Gastrocnemius medialis (tissue), 4 donors: ENCODE measurements at regions not wholly inside any gene's neighbourhood (a gene's known extent, or its start where the extent isn't known, plus 50 kb on each side); places are given as distances from the start of the nearest gene placed in this dataset.
A peak's percentile ranks its signal among the peaks of the same experiment; 100 is the strongest.

ENCODE experiments used
- ATAC-seq, 2 donors: fragments of 150-250 bp; one replicate each; pipeline ENCODE4 v1.9.1; 2016
- DNase-seq, 2 donors: peaks; one replicate each; pipeline ENCODE4 v3.0.0-alpha.2; 2019
- H3K27ac ChIP-seq, 4 donors: fragments of 200-600 bp; sonication (generic); 1 replicate in 1 of 4; 2 replicates in 3 of 4; pipeline ENCODE4 v1.5.1; 2016 to 2018; ENCODE audit warnings: mild to moderate bottlenecking in 2 of 4, moderate library complexity in 1 of 4
- H3K27me3 ChIP-seq, 3 donors: fragments of 200-600 bp; sonication (generic) in 2 of 3; 1 replicate in 1 of 3; 2 replicates in 2 of 3; pipeline versions ENCODE4 v1.5.1 to v1.6.0; 2016 to 2019; ENCODE audit warnings: mild to moderate bottlenecking in 1 of 3, moderate library complexity in 1 of 3
- H3K36me3 ChIP-seq, 2 donors: fragments of 200-600 bp; sonication (generic) in 1 of 2; one replicate each; pipeline ENCODE4 v1.5.1; 2017 to 2018
- H3K4me1 ChIP-seq, 2 donors: fragments of 200-600 bp; sonication (generic) in 1 of 2; one replicate each; pipeline ENCODE4 v1.5.1; 2016 to 2017; ENCODE audit warnings: mild to moderate bottlenecking in 2 of 2
- H3K4me3 ChIP-seq, 4 donors: fragments of 200-600 bp; sonication (generic) in 3 of 4; 1 replicate in 1 of 4; 2 replicates in 3 of 4; pipeline ENCODE4 v1.5.1; 2016 to 2019; ENCODE audit warnings: mild to moderate bottlenecking in 2 of 4
- H3K9me3 ChIP-seq, 3 donors: fragments of 200-600 bp; sonication (generic) in 2 of 3; 1 replicate in 1 of 3; 2 replicates in 2 of 3; pipeline ENCODE4 v1.5.1; 2016 to 2019
- CTCF ChIP-seq, 5 experiments: fragments of 450-650 bp in 3 of 5; fragments of 200-600 bp in 2 of 5; sonication (generic) in 2 of 5; IDR thresholded peaks in 4 of 5; conservative IDR thresholded peaks in 1 of 5; 1 replicate in 4 of 5; 2 replicates in 1 of 5; pipeline ENCODE4 v1.5.1; 2016 to 2019; ENCODE audit warnings: antibody characterized with exemption in 5 of 5, mild to moderate bottlenecking in 3 of 5, moderate library complexity in 3 of 5
- POLR2A ChIP-seq, 2 donors: fragments of 450-650 bp; IDR thresholded peaks; one replicate each; pipeline ENCODE4 v1.6.1; 2017; ENCODE audit warnings: antibody characterized with exemption in 2 of 2, mild to moderate bottlenecking in 2 of 2, moderate library complexity in 2 of 2
- in situ Hi-C, 4 donors: fragments of 200-750 bp; cut with MboI; loops; one replicate each; pipeline versions ENCODE4 v1.15.0 to v1.8.0; 2017; ENCODE audit warnings: low sequenced_read_pairs in 4 of 4
- intact Hi-C: fragments of 100-400 bp; cut with DNase I; formaldehyde crosslinking; loops from one replicate; pipeline ENCODE4 v1.15.1; 2023; ENCODE audit warnings: low total_unique reads

GRCh38 chr6:132995009-132995408, 180.6 kb downstream of the RPS12 start:
- in situ Hi-C loops (no loop called here), intact Hi-C loops (no loop called here)
- no peaks in the 10 kb centered on the region for H3K9me3 ChIP-seq
- TF ChIP-seq CTCF (IDR thresholded peaks at IDR 0.05 in 4 of 5, conservative IDR thresholded peaks at IDR 0.05 in 1 of 5) (no peak), POLR2A (IDR thresholded peaks at IDR 0.05) (no peak)
- peak overlapping the region; percentile 64 to 78 (median 66) for H3K27ac ChIP-seq
- DNase-seq (no peak), ATAC-seq (peak; percentile 68)
- H3K4me1 ChIP-seq = peaks cover 9 to 13% of the 10 kb centered on the region in 2 donors
- no peaks in the 10 kb centered on the region for H3K27me3 ChIP-seq
- no peaks in the 10 kb centered on the region for H3K36me3 ChIP-seq
- H3K4me3 ChIP-seq = no peak overlapping the region

- intact Hi-C loops (no loop called here), in situ Hi-C loops (no loop called here)
- ATAC-seq (peak; percentile 97 to 99), DNase-seq (peak; percentile 81 to 87)
- Histone ChIP-seq H3K4me3 (no peak overlapping the region), H3K36me3 (no peaks in the 10 kb centered on the region), H3K27ac (peak overlapping the region; percentile 64 to 78 (median 66)), H3K4me1 (peaks cover 9 to 13% of the 10 kb centered on the region in 2 donors), H3K27me3 (no peaks in the 10 kb centered on the region), H3K9me3 (no peaks in the 10 kb centered on the region)
- TF ChIP-seq CTCF (IDR thresholded peaks at IDR 0.05 in 4 of 5, conservative IDR thresholded peaks at IDR 0.05 in 1 of 5) = no peak
- no peak for TF ChIP-seq POLR2A (IDR thresholded peaks at IDR 0.05)
Observed at GRCh38 chr6:132995432-132995831, 181.1 kb downstream of the RPS12 start.

- no peak for ATAC-seq
- Histone ChIP-seq H3K4me1 (peaks cover 9 to 13% of the 10 kb centered on the region in 2 donors), H3K27me3 (no peaks in the 10 kb centered on the region), H3K36me3 (no peaks in the 10 kb centered on the region), H3K27ac (no peak overlapping the region), H3K4me3 (no peak overlapping the region), H3K9me3 (no peaks in the 10 kb centered on the region)
- intact Hi-C loops = no loop called here
- in situ Hi-C loops = no loop called here
- no peak for DNase-seq
- TF ChIP-seq POLR2A (IDR thresholded peaks at IDR 0.05) = no peak
- no peak for TF ChIP-seq CTCF (IDR thresholded peaks at IDR 0.05 in 4 of 5, conservative IDR thresholded peaks at IDR 0.05 in 1 of 5)
Observed at GRCh38 chr6:132998418-132998817, 184.0 kb downstream of the RPS12 start.

GRCh38 chr6:133001040-133001565, 186.7 kb downstream of the RPS12 start:
- in situ Hi-C loops (no loop called here), intact Hi-C loops (no loop called here)
- no peak for TF ChIP-seq POLR2A (IDR thresholded peaks at IDR 0.05)
- no peak for TF ChIP-seq CTCF (IDR thresholded peaks at IDR 0.05 in 4 of 5, conservative IDR thresholded peaks at IDR 0.05 in 1 of 5)
- Histone ChIP-seq H3K27ac (no peak overlapping the region), H3K36me3 (no peaks in the 10 kb centered on the region), H3K27me3 (no peaks in the 10 kb centered on the region), H3K4me1 (peaks cover 1 to 2% of the 10 kb centered on the region in 2 donors), H3K4me3 (no peak overlapping the region), H3K9me3 (no peaks in the 10 kb centered on the region)
- no peak for ATAC-seq
- no peak for DNase-seq

- intact Hi-C loops (no loop called here), in situ Hi-C loops (no loop called here)
- Histone ChIP-seq H3K4me1 (no peaks in the 10 kb centered on the region), H3K27me3 (no peaks in the 10 kb centered on the region), H3K36me3 (no peaks in the 10 kb centered on the region), H3K27ac (no peak overlapping the region), H3K4me3 (no peak overlapping the region), H3K9me3 (no peaks in the 10 kb centered on the region)
- ATAC-seq (no peak), DNase-seq (no peak)
- TF ChIP-seq CTCF (IDR thresholded peaks at IDR 0.05 in 4 of 5, conservative IDR thresholded peaks at IDR 0.05 in 1 of 5) (no peak), POLR2A (IDR thresholded peaks at IDR 0.05) (no peak)
Observed at GRCh38 chr6:133004304-133004884, 190.0 kb downstream of the RPS12 start.
